HEK293 (cell line): ENCODE measurements at regions not wholly inside any gene's neighbourhood (a gene's known extent, or its start where the extent isn't known, plus 50 kb on each side); places are given as distances from the start of the nearest gene placed in this dataset.

Experiments
- CTCF ChIA-PET: fragments of 350-600 bp; formaldehyde crosslinking; extraction: SDS; loops from one replicate; lab custom pipeline; 2021; ENCODE audit warnings: antibody characterized with exemption; lab: Yijun Ruan, JAX
- POLR2A ChIA-PET: fragments of 300-600 bp; formaldehyde crosslinking; extraction: SDS; loops from one replicate; lab custom pipeline; 2020; ENCODE audit warnings: antibody characterized with exemption, inconsistent platforms; lab: Yijun Ruan, JAX
- H3K27ac ChIP-seq: fragments of 200-500 bp; sonication (Bioruptor generic); 2 replicates; pipeline ENCODE4 v1.5.1; 2014; ENCODE audit warnings: low read depth, low read length, control low read depth, inconsistent platforms; ENCODE audit errors: extremely low read depth
- H3K36me3 ChIP-seq, 2 experiments: fragments of 200-500 bp in 1 of 2; sonication (Bioruptor generic) in 1 of 2; 1 replicate in 1 of 2; 2 replicates in 1 of 2; pipeline ENCODE4 v1.5.1; 2014 to 2017; ENCODE audit warnings: inconsistent platforms in 2 of 2, low read length in 2 of 2; ENCODE audit not compliant: control insufficient read depth in 2 of 2, insufficient read depth in 1 of 2
- H3K4me1 ChIP-seq: fragments of 200-500 bp; sonication (Bioruptor generic); 2 replicates; pipeline ENCODE4 v1.5.1; 2014; ENCODE audit warnings: mild to moderate bottlenecking, low read length, inconsistent platforms; ENCODE audit not compliant: control insufficient read depth, insufficient read depth
- H3K4me3 ChIP-seq: 2 replicates; pipeline ENCODE4 v1.5.1; 2011; ENCODE audit warnings: low read depth, mild to moderate bottlenecking, control low read depth, low read length, moderate library complexity
- H3K9me3 ChIP-seq: fragments of 200-500 bp; sonication (Bioruptor generic); 2 replicates; pipeline ENCODE4 v1.5.1; 2014; ENCODE audit warnings: low read depth, low read length, inconsistent platforms; ENCODE audit not compliant: control insufficient read depth, insufficient read depth
- HOXA7 ChIP-seq: sonication (generic); formaldehyde crosslinking; IDR thresholded peaks from 2 replicates; pipeline ENCODE4 v1.8.1; 2022; ENCODE audit warnings: missing genetic modification reagents, borderline replicate concordance
- PRDM1 ChIP-seq: fragments of 450-650 bp; formaldehyde crosslinking; IDR thresholded peaks from 2 replicates; pipeline ENCODE4; 2016; ENCODE audit warnings: missing biosample characterization, missing genetic modification characterization
- RBAK ChIP-seq: fragments of 450-650 bp; formaldehyde crosslinking; IDR thresholded peaks from 2 replicates; pipeline ENCODE4 v1.5.1; 2016; ENCODE audit warnings: missing biosample characterization, missing genetic modification characterization
- REPIN1 ChIP-seq: fragments of 450-650 bp; formaldehyde crosslinking; IDR thresholded peaks from 2 replicates; pipeline ENCODE4 v1.5.1; 2017; ENCODE audit warnings: missing biosample characterization, missing genetic modification characterization, low read depth
- TCF7L2 ChIP-seq: IDR thresholded peaks from 2 replicates; pipeline ENCODE4 v1.6.1; 2011; ENCODE audit warnings: low read depth, mild to moderate bottlenecking, inconsistent platforms, low read length, moderate library complexity, borderline replicate concordance
- ZBTB1 ChIP-seq: fragments of 450-650 bp; formaldehyde crosslinking; IDR thresholded peaks from 2 replicates; pipeline ENCODE4 v1.5.1; 2016; ENCODE audit warnings: missing biosample characterization, missing genetic modification characterization
- ZEB2 ChIP-seq: fragments of 450-650 bp; formaldehyde crosslinking; IDR thresholded peaks from 2 replicates; pipeline ENCODE4 v1.5.1; 2016; ENCODE audit warnings: missing biosample characterization, missing genetic modification characterization
- ZNF121 ChIP-seq: fragments of 450-650 bp; formaldehyde crosslinking; IDR thresholded peaks from 2 replicates; pipeline ENCODE4 v1.5.1; 2016; ENCODE audit warnings: missing biosample characterization, missing genetic modification characterization
- ZNF146 ChIP-seq: fragments of 450-650 bp; formaldehyde crosslinking; IDR thresholded peaks from 2 replicates; pipeline ENCODE4 v1.5.1; 2016; ENCODE audit warnings: missing biosample characterization, missing genetic modification characterization
- ZNF16 ChIP-seq: fragments of 450-650 bp; formaldehyde crosslinking; IDR thresholded peaks from 2 replicates; pipeline ENCODE4 v1.5.1; 2016; ENCODE audit warnings: low read depth, missing biosample characterization, missing genetic modification characterization
- ZNF169 ChIP-seq: fragments of 450-650 bp; formaldehyde crosslinking; IDR thresholded peaks from 2 replicates; pipeline ENCODE4 v1.5.1; 2016; ENCODE audit warnings: missing biosample characterization, missing genetic modification characterization
- ZNF184 ChIP-seq: fragments of 450-650 bp; IDR thresholded peaks from 2 replicates; pipeline ENCODE4 v1.5.1; 2018; ENCODE audit warnings: missing biosample characterization, mild to moderate bottlenecking, missing genetic modification characterization
- ZNF274 ChIP-seq, 2 experiments: fragments of 200-500 bp in 1 of 2; fragments of 450-650 bp in 1 of 2; sonication (Bioruptor generic) in 1 of 2; formaldehyde crosslinking in 1 of 2; IDR thresholded peaks; 2 replicates each; pipeline versions ENCODE4 v1.5.1 to v1.6.1; 2014 to 2016; ENCODE audit warnings: borderline replicate concordance in 1 of 2, inconsistent platforms in 1 of 2, low read length in 1 of 2, missing biosample characterization in 1 of 2, missing genetic modification characterization in 1 of 2
- ZNF292 ChIP-seq: fragments of 450-650 bp; formaldehyde crosslinking; IDR thresholded peaks from 2 replicates; pipeline ENCODE4 v1.5.1; 2016; ENCODE audit warnings: low read depth, missing biosample characterization, missing genetic modification characterization, borderline replicate concordance
- ZNF335 ChIP-seq: fragments of 450-650 bp; formaldehyde crosslinking; conservative IDR thresholded peaks from 2 replicates; pipeline ENCODE4 v1.5.1; 2016; ENCODE audit warnings: missing biosample characterization, missing genetic modification characterization
- ZNF521 ChIP-seq: fragments of 450-650 bp; formaldehyde crosslinking; IDR thresholded peaks from 2 replicates; pipeline ENCODE4 v1.5.1; 2017; ENCODE audit warnings: missing biosample characterization, mild to moderate bottlenecking, missing genetic modification characterization
- ZNF529 ChIP-seq: fragments of 450-650 bp; formaldehyde crosslinking; IDR thresholded peaks from 2 replicates; pipeline ENCODE4 v1.5.1; 2017; ENCODE audit warnings: missing genetic modification characterization, missing biosample characterization; ENCODE audit not compliant: insufficient replicate concordance
- ZNF707 ChIP-seq: fragments of 450-650 bp; formaldehyde crosslinking; IDR thresholded peaks from 2 replicates; pipeline ENCODE4 v1.5.1; 2016; ENCODE audit warnings: missing biosample characterization, missing genetic modification characterization
- ZNF747 ChIP-seq: fragments of 450-650 bp; formaldehyde crosslinking; IDR thresholded peaks from 2 replicates; pipeline ENCODE4 v1.5.1; 2016; ENCODE audit warnings: missing biosample characterization, missing genetic modification characterization
- ZNF777 ChIP-seq: fragments of 450-650 bp; formaldehyde crosslinking; IDR thresholded peaks from 2 replicates; pipeline ENCODE4 v1.5.1; 2017; ENCODE audit warnings: missing biosample characterization, missing genetic modification characterization, borderline replicate concordance
- ZSCAN30 ChIP-seq: fragments of 450-650 bp; IDR thresholded peaks from 2 replicates; pipeline ENCODE4 v1.5.1; 2018; ENCODE audit warnings: missing biosample characterization, mild to moderate bottlenecking, missing genetic modification characterization, moderate library complexity
- TF ChIP-seq, protein P1 (sequence below): fragments of 450-650 bp; formaldehyde crosslinking; IDR thresholded peaks from 2 replicates; pipeline ENCODE4 v1.5.1; 2017; ENCODE audit warnings: missing biosample characterization, missing genetic modification characterization
- TF ChIP-seq, protein P2 (sequence below): fragments of 450-650 bp; formaldehyde crosslinking; IDR thresholded peaks from 2 replicates; pipeline ENCODE4 v1.5.1; 2016; ENCODE audit warnings: missing biosample characterization, missing genetic modification characterization
- TF ChIP-seq, protein P3 (sequence below): fragments of 450-650 bp; formaldehyde crosslinking; IDR thresholded peaks from 2 replicates; pipeline ENCODE4 v1.5.1; 2016; ENCODE audit warnings: missing biosample characterization, missing genetic modification characterization

DNA sequence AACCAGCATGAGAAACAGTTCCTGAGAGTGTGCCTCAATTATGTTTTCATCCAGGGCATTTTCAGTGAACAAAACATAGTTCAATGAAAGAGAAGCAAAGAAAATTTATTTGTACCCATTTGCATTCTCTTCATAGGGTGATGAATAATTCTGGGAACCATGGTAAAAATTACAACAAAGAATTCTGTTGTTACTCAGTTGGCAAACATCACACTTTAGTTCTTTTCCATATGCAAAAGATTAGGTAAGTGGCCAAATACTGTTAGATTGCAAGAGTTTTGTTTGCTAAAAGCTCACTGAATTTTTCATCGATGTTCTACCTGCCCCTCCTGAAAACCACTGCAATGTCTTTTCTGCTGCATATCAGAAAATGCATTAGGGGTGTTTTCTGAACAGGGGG is 132.4 kb upstream of the RGS6 start:
- no peaks in the 10 kb centered on the region for H3K9me3 ChIP-seq
- no peaks in the 10 kb centered on the region for H3K36me3 ChIP-seq
- TF ChIP-seq RBAK (tag by site-specific recombination) (no peak), ZNF777 (no peak), ZNF169 (tag by site-specific recombination) (no peak), ZNF292 (no peak), ZNF121 (tag by site-specific recombination) (no peak), REPIN1 (tag by site-specific recombination) (no peak), ZNF146 (tag by site-specific recombination) (no peak), ZNF521 (tag by site-specific recombination) (no peak), ZNF274 (IDR thresholded peaks at IDR 0.05; ENCODE audit: low read length) (no peak), ZNF274 (tag by site-specific recombination; IDR thresholded peaks at IDR 0.05; ENCODE audit: borderline replicate concordance) (no peak), ZBTB1 (tag by site-specific recombination) (no peak), ZNF529 (no peak), ZNF184 (no peak), ZSCAN30 (tag by site-specific recombination) (no peak), HOXA7 (no peak), PRDM1 (tag by site-specific recombination) (no peak), ZNF747 (tag by site-specific recombination) (no peak), ZNF707 (tag by site-specific recombination) (no peak), ZNF16 (no peak)
- TF ChIP-seq, protein P1, sequence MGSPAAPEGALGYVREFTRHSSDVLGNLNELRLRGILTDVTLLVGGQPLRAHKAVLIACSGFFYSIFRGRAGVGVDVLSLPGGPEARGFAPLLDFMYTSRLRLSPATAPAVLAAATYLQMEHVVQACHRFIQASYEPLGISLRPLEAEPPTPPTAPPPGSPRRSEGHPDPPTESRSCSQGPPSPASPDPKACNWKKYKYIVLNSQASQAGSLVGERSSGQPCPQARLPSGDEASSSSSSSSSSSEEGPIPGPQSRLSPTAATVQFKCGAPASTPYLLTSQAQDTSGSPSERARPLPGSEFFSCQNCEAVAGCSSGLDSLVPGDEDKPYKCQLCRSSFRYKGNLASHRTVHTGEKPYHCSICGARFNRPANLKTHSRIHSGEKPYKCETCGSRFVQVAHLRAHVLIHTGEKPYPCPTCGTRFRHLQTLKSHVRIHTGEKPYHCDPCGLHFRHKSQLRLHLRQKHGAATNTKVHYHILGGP = no peak
- TF ChIP-seq, protein P2, sequence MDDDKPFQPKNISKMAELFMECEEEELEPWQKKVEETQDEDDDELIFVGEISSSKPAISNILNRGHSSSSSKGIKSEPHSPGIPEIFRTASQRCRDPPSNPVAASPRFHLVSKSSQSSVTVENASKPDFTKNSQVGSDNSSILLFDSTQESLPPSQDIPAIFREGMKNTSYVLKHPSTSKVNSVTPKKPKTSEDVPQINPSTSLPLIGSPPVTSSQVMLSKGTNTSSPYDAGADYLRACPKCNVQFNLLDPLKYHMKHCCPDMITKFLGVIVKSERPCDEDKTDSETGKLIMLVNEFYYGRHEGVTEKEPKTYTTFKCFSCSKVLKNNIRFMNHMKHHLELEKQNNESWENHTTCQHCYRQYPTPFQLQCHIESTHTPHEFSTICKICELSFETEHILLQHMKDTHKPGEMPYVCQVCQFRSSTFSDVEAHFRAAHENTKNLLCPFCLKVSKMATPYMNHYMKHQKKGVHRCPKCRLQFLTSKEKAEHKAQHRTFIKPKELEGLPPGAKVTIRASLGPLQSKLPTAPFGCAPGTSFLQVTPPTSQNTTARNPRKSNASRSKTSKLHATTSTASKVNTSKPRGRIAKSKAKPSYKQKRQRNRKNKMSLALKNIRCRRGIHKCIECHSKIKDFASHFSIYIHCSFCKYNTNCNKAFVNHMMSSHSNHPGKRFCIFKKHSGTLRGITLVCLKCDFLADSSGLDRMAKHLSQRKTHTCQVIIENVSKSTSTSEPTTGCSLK (tag by site-specific recombination) = no peak
- CTCF ChIA-PET = interaction anchor here (0.5 kb wide), 1 partner anchor 63 kb away, joined by 5 read pairs; no protein-coding TSS in a partner anchor
- peaks cover 16% of the 10 kb centered on the region for H3K4me1 ChIP-seq
- H3K27ac ChIP-seq = no peak overlapping the region
- no peak overlapping the region for H3K4me3 ChIP-seq
- POLR2A ChIA-PET = no interaction called here

DNA sequence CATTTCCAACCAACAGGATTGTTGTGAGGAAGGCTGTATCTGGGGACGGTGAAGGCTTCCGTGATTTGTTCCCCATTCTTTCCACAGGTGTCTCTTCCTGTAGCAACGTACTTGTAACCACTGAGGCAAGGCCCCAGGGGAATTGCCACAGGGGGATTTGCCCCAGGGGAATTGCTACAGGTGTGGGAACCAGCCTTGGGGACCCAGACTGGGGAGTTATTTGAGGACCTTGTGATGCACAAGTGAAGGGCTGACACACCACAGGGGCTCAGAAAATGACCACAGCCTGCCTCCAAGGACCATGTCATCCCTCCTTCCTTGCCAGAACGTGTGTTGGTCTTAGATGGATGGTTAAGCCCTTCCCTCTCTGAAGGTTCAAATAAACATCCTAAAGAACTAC is 131.4 kb upstream of the RGS6 start:
- no peak overlapping the region for H3K4me3 ChIP-seq
- H3K27ac ChIP-seq = no peak overlapping the region
- ChIA-PET CTCF (no interaction called here), POLR2A (no interaction called here)
- peaks cover 19% of the 10 kb centered on the region for H3K4me1 ChIP-seq
- no peaks in the 10 kb centered on the region for H3K9me3 ChIP-seq
- no peak for TF ChIP-seq ZSCAN30 (tag by site-specific recombination)
- H3K36me3 ChIP-seq = no peaks in the 10 kb centered on the region

DNA sequence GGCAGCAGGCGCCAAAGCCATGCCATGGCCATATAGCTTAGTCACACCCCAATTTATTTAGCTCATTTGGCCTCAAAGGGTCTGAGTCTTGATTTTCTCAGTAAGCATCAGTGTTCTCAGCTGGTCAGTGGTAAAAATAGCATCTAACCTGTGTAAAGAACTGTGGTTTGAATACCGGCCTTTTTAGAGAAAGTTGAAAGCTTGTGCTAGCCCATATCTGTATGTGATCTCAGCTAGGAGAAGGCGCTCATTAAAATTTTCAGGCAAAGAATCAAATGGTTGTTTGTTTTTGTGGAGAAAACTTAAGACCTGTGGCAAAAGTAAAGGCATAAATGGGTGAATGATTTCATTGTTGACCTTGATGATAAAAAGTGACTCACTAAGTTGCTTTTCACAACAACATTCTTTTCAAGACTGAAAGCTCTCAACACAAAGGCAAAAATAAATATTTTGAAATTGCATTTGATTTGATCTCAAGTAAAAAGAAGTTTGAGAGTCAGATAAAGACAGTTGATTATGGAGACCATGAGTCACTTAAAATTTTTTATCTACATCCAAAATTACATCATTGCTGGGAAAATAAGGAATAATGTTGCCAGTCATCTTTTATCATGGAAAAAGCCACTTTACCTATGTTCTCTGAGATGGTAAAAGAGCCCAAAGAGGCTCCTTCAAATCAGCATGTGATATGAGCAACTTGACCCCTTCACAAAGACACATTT is 128.5 kb upstream of the RGS6 start:
- H3K27ac ChIP-seq = peak overlapping the region; percentile 48
- TF ChIP-seq ZNF747 (tag by site-specific recombination) (no peak), ZEB2 (no peak), TCF7L2 (peak; percentile 53; the same call in 1 of the 2 replicates), ZNF335 (tag by site-specific recombination) (peak; percentile 19; the same call in 1 of the 2 replicates)
- TF ChIP-seq, protein P3, sequence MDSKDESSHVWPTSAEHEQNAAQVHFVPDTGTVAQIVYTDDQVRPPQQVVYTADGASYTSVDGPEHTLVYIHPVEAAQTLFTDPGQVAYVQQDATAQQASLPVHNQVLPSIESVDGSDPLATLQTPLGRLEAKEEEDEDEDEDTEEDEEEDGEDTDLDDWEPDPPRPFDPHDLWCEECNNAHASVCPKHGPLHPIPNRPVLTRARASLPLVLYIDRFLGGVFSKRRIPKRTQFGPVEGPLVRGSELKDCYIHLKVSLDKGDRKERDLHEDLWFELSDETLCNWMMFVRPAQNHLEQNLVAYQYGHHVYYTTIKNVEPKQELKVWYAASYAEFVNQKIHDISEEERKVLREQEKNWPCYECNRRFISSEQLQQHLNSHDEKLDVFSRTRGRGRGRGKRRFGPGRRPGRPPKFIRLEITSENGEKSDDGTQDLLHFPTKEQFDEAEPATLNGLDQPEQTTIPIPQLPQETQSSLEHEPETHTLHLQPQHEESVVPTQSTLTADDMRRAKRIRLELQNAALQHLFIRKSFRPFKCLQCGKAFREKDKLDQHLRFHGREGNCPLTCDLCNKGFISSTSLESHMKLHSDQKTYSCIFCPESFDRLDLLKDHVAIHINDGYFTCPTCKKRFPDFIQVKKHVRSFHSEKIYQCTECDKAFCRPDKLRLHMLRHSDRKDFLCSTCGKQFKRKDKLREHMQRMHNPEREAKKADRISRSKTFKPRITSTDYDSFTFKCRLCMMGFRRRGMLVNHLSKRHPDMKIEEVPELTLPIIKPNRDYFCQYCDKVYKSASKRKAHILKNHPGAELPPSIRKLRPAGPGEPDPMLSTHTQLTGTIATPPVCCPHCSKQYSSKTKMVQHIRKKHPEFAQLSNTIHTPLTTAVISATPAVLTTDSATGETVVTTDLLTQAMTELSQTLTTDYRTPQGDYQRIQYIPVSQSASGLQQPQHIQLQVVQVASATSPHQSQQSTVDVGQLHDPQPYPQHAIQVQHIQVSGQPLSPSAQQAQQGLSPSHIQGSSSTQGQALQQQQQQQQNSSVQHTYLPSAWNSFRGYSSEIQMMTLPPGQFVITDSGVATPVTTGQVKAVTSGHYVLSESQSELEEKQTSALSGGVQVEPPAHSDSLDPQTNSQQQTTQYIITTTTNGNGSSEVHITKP (tag by site-specific recombination) = peak; percentile 28; the same call in 1 of the 2 replicates

More for the DNA sequence above, 128.5 kb upstream of the RGS6 start:
- Histone ChIP-seq H3K4me1 (peaks cover 19% of the 10 kb centered on the region), H3K9me3 (no peaks in the 10 kb centered on the region), H3K4me3 (no peak overlapping the region), H3K36me3 (no peaks in the 10 kb centered on the region)
- ChIA-PET POLR2A (no interaction called here), CTCF (interaction anchor here (0.6 kb wide), 2 partner anchors 36 to 1048 kb away, joined by 3 to 4 read pairs; no protein-coding TSS in a partner anchor)
